Right lobe of liver (tissue), 4 donors: ENCODE measurements at regions not wholly inside any gene's neighbourhood (a gene's known extent, or its start where the extent isn't known, plus 50 kb on each side); places are given as distances from the start of the nearest gene placed in this dataset.

Experiments used
- POLR2A ChIP-seq: fragments of 450-650 bp; IDR thresholded peaks from one replicate; pipeline ENCODE4 v1.6.1; 2017; ENCODE audit warnings: antibody characterized with exemption, mild to moderate bottlenecking
- TF ChIP-seq, protein P1 (sequence below), 4 donors: fragments of 200-600 bp in 3 of 4; fragments of 450-650 bp in 1 of 4; IDR thresholded peaks; one replicate each; pipeline versions ENCODE4 v1.5.1 to v1.8.0; 2016 to 2022; ENCODE audit warnings: antibody characterized with exemption in 4 of 4, mild to moderate bottlenecking in 2 of 4
- donor health status: DM: no; HTN: no; CAD: no.
- donor health status: DM: no; HTN: no; CAD: no.
- donor health status: DM: no; HTN: yes; CAD: no.

DNA sequence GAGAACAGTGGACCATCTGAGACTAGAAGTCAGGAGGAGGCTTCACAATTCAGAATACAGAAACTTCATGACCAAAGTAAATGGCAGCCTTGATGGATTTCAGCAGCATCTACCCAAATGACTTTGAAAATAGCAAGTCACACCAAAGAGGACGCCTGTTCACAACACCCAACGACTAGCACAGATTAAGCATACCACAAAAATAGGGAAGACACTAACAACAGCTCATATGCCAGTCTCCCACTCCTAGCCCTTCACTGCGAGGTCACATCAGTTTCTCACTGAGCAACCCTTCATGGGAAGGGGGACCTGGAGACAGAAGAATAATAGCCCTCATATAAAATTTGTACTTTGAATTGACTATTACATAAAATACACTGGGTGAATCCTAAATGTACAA, 228.4 kb upstream of the SLC39A10 start:
- TF ChIP-seq, protein P1, sequence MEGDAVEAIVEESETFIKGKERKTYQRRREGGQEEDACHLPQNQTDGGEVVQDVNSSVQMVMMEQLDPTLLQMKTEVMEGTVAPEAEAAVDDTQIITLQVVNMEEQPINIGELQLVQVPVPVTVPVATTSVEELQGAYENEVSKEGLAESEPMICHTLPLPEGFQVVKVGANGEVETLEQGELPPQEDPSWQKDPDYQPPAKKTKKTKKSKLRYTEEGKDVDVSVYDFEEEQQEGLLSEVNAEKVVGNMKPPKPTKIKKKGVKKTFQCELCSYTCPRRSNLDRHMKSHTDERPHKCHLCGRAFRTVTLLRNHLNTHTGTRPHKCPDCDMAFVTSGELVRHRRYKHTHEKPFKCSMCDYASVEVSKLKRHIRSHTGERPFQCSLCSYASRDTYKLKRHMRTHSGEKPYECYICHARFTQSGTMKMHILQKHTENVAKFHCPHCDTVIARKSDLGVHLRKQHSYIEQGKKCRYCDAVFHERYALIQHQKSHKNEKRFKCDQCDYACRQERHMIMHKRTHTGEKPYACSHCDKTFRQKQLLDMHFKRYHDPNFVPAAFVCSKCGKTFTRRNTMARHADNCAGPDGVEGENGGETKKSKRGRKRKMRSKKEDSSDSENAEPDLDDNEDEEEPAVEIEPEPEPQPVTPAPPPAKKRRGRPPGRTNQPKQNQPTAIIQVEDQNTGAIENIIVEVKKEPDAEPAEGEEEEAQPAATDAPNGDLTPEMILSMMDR (IDR thresholded peaks at IDR 0.05) = no peak
- no peak for TF ChIP-seq POLR2A
